Right atrium auricular region (tissue), 2 donors: ENCODE measurements at regions not wholly inside any gene's neighbourhood (a gene's known extent, or its start where the extent isn't known, plus 50 kb on each side); places are given as distances from the start of the nearest gene placed in this dataset.

Experiments used
- DNase-seq: peaks from one replicate; pipeline ENCODE4 v3.0.0-alpha.2; 2019; ENCODE audit warnings: low spot score
- H3K27ac ChIP-seq, 2 donors: fragments of 200-600 bp; sonication (generic); 1 replicate in 1 of 2; 2 replicates in 1 of 2; pipeline ENCODE4 v1.5.1; 2016 to 2019
- H3K27me3 ChIP-seq, 2 donors: fragments of 200-600 bp; sonication (generic); one replicate each; pipeline versions ENCODE4 v1.5.1 to v1.6.0; 2017 to 2019
- H3K36me3 ChIP-seq: fragments of 200-600 bp; sonication (generic); one replicate; pipeline ENCODE4 v1.5.1; 2016
- H3K4me1 ChIP-seq, 2 donors: fragments of 200-600 bp; sonication (generic); one replicate each; pipeline versions ENCODE4 v1.5.1 to v1.6.0; 2017 to 2019
- H3K4me3 ChIP-seq, 2 donors: fragments of 200-600 bp; sonication (generic); 1 replicate in 1 of 2; 2 replicates in 1 of 2; pipeline ENCODE4 v1.5.1; 2017 to 2019; ENCODE audit warnings: mild to moderate bottlenecking in 1 of 2, moderate library complexity in 1 of 2
- H3K9me3 ChIP-seq, 2 donors: fragments of 200-600 bp; sonication (generic); one replicate each; pipeline ENCODE4 v1.5.1; 2019
- TF ChIP-seq, protein P1 (sequence below), 2 donors: fragments of 200-600 bp; sonication (generic); IDR thresholded peaks; one replicate each; pipeline ENCODE4 v1.5.1; 2019; ENCODE audit warnings: antibody characterized with exemption in 2 of 2

DNA sequence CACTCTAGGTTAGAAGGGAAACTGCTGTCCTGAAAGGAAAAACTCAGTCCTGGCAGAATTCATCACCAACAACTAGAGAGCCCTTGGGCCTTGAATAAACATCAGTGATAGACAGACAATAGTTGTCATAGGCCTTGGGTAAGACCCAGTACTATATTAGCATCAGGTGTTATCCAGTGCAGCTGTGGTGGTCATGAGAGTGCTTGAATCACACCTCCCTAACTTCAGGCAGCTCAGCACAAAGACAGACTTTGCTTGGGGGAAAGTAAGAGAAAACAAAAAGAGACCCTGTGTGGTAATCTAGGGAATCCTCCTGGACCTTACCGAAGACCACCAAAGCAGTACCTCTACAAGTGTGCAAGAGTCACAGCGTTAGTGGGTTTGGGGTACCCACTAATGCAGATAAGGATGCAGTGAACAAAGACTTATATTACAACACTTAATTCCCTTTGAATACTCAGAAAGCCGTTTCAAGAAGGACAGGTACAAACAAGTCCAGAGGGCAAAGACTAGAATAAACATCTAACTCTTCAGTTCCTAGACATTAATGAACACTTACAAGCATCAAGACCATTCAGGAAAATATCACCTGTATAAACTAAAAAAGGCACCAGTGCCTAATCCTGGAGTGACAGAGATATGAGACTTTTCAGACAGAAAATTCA, 332.3 kb upstream of the EPHA3 start:
- Histone ChIP-seq H3K4me3 (no peak overlapping the region), H3K27ac (no peak overlapping the region), H3K4me1 (no peaks in the 10 kb centered on the region), H3K27me3 (no peaks in the 10 kb centered on the region), H3K36me3 (no peaks in the 10 kb centered on the region), H3K9me3 (no peaks in the 10 kb centered on the region)
- no peak for DNase-seq
- TF ChIP-seq, protein P1, sequence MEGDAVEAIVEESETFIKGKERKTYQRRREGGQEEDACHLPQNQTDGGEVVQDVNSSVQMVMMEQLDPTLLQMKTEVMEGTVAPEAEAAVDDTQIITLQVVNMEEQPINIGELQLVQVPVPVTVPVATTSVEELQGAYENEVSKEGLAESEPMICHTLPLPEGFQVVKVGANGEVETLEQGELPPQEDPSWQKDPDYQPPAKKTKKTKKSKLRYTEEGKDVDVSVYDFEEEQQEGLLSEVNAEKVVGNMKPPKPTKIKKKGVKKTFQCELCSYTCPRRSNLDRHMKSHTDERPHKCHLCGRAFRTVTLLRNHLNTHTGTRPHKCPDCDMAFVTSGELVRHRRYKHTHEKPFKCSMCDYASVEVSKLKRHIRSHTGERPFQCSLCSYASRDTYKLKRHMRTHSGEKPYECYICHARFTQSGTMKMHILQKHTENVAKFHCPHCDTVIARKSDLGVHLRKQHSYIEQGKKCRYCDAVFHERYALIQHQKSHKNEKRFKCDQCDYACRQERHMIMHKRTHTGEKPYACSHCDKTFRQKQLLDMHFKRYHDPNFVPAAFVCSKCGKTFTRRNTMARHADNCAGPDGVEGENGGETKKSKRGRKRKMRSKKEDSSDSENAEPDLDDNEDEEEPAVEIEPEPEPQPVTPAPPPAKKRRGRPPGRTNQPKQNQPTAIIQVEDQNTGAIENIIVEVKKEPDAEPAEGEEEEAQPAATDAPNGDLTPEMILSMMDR (IDR thresholded peaks at IDR 0.05) = no peak

DNA sequence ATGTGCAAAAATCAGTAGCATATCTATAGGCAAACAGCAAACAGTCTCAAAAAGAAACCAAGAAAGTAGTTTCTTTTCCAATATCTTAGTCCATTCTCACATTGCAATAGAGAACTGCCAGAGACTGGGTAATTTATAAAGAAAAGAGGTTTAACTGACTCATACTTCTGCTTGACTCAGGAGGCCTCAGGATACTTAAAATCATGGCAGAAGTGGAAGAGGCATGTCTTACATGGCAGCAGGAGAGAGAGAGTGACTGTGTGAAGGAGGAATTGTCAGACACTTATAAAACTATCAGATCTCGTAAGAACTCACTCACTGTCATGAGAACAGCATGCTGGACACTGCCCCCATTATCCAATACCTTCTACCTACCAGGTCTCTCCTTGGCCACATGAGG, 327.9 kb upstream of the EPHA3 start:
- H3K9me3 ChIP-seq = no peaks in the 10 kb centered on the region
- no peak for DNase-seq
- TF ChIP-seq, protein P1 (IDR thresholded peaks at IDR 0.05) = no peak
- no peak overlapping the region for H3K27ac ChIP-seq
- H3K27me3 ChIP-seq = no peaks in the 10 kb centered on the region
- no peaks in the 10 kb centered on the region for H3K36me3 ChIP-seq
- H3K4me1 ChIP-seq = no peaks in the 10 kb centered on the region
- H3K4me3 ChIP-seq = no peak overlapping the region

DNA sequence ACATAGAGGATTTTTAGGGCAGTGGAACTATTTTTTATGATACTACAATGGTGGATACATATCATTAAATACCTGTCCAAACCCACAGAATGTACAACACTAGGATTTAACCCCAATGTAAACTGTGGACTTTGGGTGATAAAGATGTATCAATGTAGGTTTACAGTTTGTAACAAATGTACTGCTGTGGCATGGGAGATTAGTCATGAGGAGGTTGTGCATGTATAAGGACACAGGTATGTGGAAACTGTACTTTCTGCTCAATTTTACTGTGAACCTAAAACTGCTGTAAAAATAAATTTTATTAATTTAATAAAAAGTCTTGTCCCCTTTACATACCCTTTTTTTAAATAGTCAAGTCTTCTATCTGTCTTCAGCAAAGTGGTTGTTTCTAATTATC, 322.5 kb upstream of the EPHA3 start:
- H3K9me3 ChIP-seq = no peaks in the 10 kb centered on the region
- H3K36me3 ChIP-seq = no peaks in the 10 kb centered on the region
- H3K4me1 ChIP-seq = no peaks in the 10 kb centered on the region
- H3K27me3 ChIP-seq = no peaks in the 10 kb centered on the region
- no peak for DNase-seq
- H3K27ac ChIP-seq = no peak overlapping the region
- TF ChIP-seq, protein P1 (IDR thresholded peaks at IDR 0.05) = no peak
- no peak overlapping the region for H3K4me3 ChIP-seq

DNA sequence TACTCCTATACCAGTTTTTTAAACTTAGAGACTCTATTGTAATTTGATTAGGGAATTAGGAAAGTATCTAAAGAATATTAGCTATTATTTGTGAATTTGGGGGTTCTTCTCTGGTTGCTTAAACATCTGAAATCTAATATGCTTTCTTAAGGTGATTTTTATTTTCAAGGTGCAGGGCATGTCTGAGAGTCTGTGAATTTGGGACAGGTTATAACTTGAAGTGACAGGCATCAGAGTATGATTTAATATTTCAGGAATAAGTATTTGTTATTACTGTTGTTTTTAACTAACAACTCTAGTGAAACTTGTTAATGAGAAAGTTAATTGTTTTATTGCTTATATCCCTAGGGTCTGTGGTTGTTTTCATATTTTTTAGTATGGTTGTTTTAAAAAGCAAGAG, 321.6 kb upstream of the EPHA3 start:
- TF ChIP-seq, protein P1 (IDR thresholded peaks at IDR 0.05) = no peak
- no peaks in the 10 kb centered on the region for H3K27me3 ChIP-seq
- no peak overlapping the region for H3K27ac ChIP-seq
- DNase-seq = no peak
- no peak overlapping the region for H3K4me3 ChIP-seq
- H3K36me3 ChIP-seq = no peaks in the 10 kb centered on the region
- H3K9me3 ChIP-seq = no peaks in the 10 kb centered on the region
- no peaks in the 10 kb centered on the region for H3K4me1 ChIP-seq

DNA sequence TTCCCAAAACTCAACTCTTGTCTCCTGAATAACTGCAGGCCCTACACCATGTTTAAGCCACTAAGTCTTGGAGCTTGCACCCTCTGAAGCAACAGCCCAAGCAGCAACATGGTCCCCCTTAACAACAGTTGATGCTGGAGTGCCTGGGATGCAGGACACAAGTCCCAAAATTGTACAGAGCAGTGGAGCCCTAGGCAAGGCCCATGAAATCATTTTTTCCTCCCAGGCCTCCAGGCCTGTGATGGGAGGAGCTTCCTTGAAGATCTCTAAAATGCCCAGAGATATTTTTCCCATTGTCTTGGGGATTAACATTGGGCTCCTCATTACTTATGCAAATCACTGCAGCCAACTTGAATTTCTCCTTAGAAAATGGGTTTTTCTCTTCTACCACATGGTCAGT, 311.9 kb upstream of the EPHA3 start:
- no peak overlapping the region for H3K27ac ChIP-seq
- no peaks in the 10 kb centered on the region for H3K4me1 ChIP-seq
- DNase-seq = no peak
- no peak overlapping the region for H3K4me3 ChIP-seq
- H3K36me3 ChIP-seq = no peaks in the 10 kb centered on the region
- peaks cover 0 to 21% of the 10 kb centered on the region in 2 donors for H3K9me3 ChIP-seq
- no peaks in the 10 kb centered on the region for H3K27me3 ChIP-seq
- TF ChIP-seq, protein P1 (IDR thresholded peaks at IDR 0.05) = no peak

DNA sequence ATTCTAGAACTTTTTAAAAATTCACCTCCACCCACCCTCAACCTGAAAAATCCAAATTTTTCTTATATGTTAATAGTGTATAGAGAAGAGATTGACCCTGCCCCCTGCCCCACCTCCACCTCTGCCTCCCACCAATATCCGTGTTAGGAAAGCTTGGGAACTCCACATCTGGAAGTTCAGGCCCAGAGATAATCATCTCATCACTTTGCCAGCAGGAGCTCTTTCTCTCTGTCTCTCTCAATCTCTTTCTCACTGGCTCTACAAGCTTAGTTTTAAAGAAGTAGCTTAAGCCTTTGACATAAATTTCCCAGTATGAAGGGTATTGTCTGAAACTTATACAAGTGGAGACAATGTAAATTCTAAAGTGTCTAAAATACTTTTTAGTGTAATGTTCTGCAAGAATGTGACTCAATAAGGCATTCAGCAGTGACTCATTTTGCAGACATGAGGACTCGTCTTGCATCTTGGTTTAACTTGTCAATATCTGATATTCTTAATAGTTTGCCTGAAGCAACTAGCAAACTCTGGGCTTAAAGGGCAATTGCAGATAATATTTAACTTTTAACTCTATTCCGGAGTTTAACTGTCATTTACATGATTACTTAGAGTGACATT, 299.8 kb upstream of the EPHA3 start:
- TF ChIP-seq, protein P1 (IDR thresholded peaks at IDR 0.05) = no peak
- H3K9me3 ChIP-seq = no peaks in the 10 kb centered on the region
- DNase-seq = no peak
- H3K27ac ChIP-seq = no peak overlapping the region
- H3K36me3 ChIP-seq = no peaks in the 10 kb centered on the region
- no peak overlapping the region for H3K4me3 ChIP-seq
- no peaks in the 10 kb centered on the region for H3K4me1 ChIP-seq
- no peaks in the 10 kb centered on the region for H3K27me3 ChIP-seq
